ENCODE measurements at regions not wholly inside any gene's neighbourhood (a gene's known extent, or its start where the extent isn't known, plus 50 kb on each side); places are given as distances from the start of the nearest gene placed in this dataset.

GRCh38 chr1:22261580-22261979 lies 118.7 kb upstream of the WNT4 start:
- no peak for DNase-seq (ENCODE audit: extremely low read depth, low read depth)
- TF ChIP-seq, protein P1, sequence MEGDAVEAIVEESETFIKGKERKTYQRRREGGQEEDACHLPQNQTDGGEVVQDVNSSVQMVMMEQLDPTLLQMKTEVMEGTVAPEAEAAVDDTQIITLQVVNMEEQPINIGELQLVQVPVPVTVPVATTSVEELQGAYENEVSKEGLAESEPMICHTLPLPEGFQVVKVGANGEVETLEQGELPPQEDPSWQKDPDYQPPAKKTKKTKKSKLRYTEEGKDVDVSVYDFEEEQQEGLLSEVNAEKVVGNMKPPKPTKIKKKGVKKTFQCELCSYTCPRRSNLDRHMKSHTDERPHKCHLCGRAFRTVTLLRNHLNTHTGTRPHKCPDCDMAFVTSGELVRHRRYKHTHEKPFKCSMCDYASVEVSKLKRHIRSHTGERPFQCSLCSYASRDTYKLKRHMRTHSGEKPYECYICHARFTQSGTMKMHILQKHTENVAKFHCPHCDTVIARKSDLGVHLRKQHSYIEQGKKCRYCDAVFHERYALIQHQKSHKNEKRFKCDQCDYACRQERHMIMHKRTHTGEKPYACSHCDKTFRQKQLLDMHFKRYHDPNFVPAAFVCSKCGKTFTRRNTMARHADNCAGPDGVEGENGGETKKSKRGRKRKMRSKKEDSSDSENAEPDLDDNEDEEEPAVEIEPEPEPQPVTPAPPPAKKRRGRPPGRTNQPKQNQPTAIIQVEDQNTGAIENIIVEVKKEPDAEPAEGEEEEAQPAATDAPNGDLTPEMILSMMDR (IDR thresholded peaks at IDR 0.05; ENCODE audit: low read depth, low read length, missing control alignments): no peak
- H3K4me3 ChIP-seq (replicated peaks; ENCODE audit: low read depth, low read length): no peak overlapping the region

- no peak for DNase-seq (ENCODE audit: extremely low read depth, low read depth)
Measured at GRCh38 chr1:22262583-22262982, 119.7 kb upstream of the WNT4 start.

DNA sequence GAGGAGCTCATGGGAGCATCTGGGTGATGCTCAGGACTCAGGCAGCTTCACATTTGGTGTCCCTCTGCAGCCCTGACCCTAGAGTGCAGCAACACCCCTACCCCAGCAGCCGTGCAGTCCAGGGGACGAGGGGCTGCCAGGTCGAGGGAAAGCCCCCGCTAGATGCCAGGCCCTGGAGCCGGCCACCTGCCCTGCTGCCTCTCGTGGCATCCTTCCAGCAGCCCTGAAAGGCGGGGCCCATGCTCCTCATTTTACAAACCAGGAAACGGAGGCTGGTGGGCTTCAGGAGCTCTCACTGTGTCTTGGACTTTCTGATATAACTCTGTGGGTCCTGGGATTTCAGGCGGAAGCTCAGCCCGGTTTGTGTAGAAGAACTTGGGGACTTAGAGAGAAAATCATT lies 120.5 kb upstream of the WNT4 start:
- TF ChIP-seq, protein P1 (IDR thresholded peaks at IDR 0.05; ENCODE audit: low read depth, low read length, missing control alignments): no peak
- no peak for DNase-seq (ENCODE audit: extremely low read depth, low read depth)

More at GRCh38 chr1:22262583-22262982, 119.7 kb upstream of the WNT4 start:
- no peak overlapping the region for H3K4me3 ChIP-seq (replicated peaks; ENCODE audit: low read depth, low read length)
- TF ChIP-seq, protein P1 (IDR thresholded peaks at IDR 0.05; ENCODE audit: low read depth, low read length, missing control alignments): no peak

GRCh38 chr1:22264464-22265341 lies 121.8 kb upstream of the WNT4 start:
- DNase-seq (ENCODE audit: extremely low read depth, low read depth): no peak
- TF ChIP-seq, protein P1 (IDR thresholded peaks at IDR 0.05; ENCODE audit: low read depth, low read length, missing control alignments): no peak
- no peak overlapping the region for H3K4me3 ChIP-seq (replicated peaks; ENCODE audit: low read depth, low read length)

More for the DNA sequence above, 120.5 kb upstream of the WNT4 start:
- no peak overlapping the region for H3K4me3 ChIP-seq (replicated peaks; ENCODE audit: low read depth, low read length)

- no peak overlapping the region for H3K4me3 ChIP-seq (replicated peaks; ENCODE audit: low read depth, low read length)
- TF ChIP-seq, protein P1 (IDR thresholded peaks at IDR 0.05; ENCODE audit: low read depth, low read length, missing control alignments): no peak
- no peak for DNase-seq (ENCODE audit: extremely low read depth, low read depth)
Measured at GRCh38 chr1:22266141-22266540, 123.2 kb upstream of the WNT4 start.

GRCh38 chr1:22267413-22268175 lies 124.7 kb upstream of the WNT4 start:
- no peak overlapping the region for H3K4me3 ChIP-seq (replicated peaks; ENCODE audit: low read depth, low read length)
- TF ChIP-seq, protein P1 (IDR thresholded peaks at IDR 0.05; ENCODE audit: low read depth, low read length, missing control alignments): no peak
- DNase-seq (ENCODE audit: extremely low read depth, low read depth): no peak

Data from HFF-Myc (cell line).